Activated CD8-positive, alpha-beta memory T cell treated with anti-CD3 and anti-CD28 coated beads, Interleukin-2, amount 50 U/mL, for 48 hours (primary cell): ENCODE measurements at regions not wholly inside any gene's neighbourhood (a gene's known extent, or its start where the extent isn't known, plus 50 kb on each side); places are given as distances from the start of the nearest gene placed in this dataset.
"Not testable (repeated sequence)": the region's sequence is repeated elsewhere in the genome, so short reads cannot be mapped to it uniquely, and the experiment has no call there.

Experiments used
- DNase-seq: peaks from one replicate; pipeline ENCODE4 v3.0.0-alpha.2; 2020

DNA sequence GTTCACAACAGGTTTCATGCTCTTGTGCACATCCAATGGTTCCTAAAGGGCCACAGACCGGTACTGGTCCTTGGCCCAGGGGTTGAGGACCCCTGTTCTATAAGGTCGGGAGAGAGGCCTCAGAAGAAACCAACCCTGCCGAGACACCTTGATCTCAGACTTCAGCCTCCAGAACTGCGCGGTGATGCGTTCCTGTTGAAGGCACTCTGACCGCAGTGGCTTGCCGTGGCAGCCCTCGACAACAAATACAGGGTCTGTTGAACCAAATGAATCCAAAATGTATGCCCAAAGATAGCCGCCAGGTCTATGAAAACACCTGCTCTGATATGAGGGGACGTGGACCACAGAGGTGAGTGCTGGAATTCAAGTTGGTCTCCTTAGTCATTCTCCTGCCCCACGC is 389.8 kb downstream of the SEC14L1 start:
- no peak for DNase-seq

DNA sequence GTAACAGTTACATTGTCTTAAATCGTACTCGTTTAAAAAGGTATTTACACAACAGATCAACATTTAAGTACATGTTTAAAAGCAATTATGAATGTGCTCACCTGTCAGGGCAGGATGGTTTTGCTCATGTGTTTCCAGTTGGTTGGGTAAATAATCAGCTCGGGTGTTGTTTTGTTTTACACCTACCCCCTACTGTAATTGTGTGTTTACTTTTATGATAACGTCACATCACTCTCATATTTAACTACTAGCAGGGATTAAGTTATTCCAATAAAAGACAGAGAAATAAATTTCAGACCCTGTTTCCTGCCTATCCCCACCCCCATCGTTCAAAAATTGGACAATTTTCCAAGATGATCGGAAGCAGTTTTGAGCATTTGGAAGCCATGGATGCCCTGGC is 390.2 kb downstream of the SEC14L1 start:
- no peak for DNase-seq

DNA sequence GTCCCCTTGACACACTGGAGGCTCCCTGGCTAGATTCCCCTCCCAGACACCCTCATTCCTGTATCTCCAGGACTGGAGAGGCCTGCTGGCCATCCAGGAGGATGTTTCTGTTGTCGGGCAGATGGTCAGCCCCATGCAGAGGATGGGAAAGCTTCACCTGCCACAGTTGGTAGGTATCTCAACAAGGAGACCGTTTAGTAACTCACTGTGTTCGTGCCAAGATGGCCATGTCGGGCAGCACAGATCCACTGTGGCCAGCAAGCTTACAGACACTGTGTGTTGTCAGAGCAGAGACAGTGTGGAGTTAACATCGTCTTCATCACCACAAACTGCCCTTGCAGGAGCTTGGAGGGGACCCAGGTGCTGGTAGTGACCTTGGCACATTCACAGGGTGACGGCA is 390.9 kb downstream of the SEC14L1 start:
- DNase-seq: no peak

DNA sequence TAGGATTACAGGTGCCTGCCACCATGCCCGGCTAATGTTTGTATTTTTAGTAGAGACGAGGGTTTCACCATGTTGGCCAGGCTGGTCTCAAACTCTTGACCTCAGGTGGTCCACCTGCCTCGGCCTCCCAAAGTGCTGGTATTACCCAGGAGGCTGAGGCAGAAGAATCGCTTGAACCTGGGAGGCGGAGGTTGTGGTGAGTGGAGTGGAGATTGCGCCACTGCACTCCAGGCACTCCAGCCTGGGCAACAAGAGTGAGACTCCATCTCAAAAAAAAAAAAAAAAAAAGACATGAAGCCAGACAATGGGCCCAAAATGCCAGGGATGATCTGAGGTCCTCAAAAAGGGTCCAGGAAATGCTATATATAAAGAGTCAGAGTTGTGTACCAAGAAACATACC is 392.9 kb downstream of the SEC14L1 start:
- not testable (repeated sequence) for DNase-seq

DNA sequence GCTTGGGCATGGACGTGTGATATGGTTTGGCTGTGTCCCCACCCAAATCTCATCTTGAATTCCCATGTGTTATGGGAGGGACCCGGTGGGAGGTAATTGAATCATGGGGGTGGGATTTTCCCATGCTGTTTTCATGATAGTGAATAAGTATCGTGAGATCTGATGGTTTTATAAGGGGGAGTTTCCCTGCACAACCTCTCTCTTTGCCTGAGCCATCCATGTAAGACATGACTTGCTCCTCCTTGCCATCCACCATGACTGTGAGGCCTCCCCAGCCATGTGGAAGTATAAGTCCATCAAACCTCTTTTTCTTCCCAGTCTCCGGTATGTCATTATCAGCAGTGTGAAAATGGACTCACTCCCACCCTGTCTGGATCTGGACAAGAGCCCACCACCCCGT is 393.4 kb downstream of the SEC14L1 start:
- DNase-seq: no peak

DNA sequence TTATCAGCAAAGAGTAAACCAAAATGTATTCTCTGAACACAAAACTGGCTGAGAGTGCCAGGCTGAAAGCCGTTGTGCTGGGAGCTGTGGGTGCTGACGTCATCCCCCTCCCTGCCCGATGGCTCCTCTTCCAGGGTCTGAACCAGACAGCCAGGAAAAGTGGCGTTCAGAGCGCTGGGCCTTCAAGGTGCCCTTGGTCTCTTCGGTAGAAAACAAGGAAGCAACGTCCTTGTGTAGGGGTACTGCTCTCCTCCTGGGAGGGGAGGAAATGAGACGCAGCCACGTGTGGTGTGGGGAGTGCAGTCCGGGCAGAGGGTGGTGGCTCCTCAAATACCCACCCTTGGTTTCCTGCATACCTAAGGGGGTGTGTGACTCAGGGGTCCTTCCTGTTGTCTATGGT is 394.7 kb downstream of the SEC14L1 start:
- DNase-seq: no peak

DNA sequence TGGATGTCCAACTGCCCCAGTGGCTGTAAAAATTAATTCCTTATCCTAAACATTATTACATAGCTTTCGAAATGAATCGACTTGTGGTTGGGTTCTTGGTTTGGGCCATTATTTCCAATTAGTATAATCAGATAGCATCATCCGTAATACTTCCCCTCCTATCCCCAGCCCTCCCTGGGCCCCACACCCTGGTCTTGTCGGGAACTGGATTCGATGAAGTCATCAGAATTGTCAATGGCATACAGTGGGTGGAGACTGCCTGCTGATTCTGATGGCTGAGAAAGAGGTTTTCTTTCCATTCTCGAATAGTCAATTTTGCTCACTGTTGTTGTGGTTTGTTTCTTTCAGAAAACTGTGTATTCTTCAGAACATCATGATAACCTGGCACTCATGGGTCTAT is 395.1 kb downstream of the SEC14L1 start:
- DNase-seq: no peak

DNA sequence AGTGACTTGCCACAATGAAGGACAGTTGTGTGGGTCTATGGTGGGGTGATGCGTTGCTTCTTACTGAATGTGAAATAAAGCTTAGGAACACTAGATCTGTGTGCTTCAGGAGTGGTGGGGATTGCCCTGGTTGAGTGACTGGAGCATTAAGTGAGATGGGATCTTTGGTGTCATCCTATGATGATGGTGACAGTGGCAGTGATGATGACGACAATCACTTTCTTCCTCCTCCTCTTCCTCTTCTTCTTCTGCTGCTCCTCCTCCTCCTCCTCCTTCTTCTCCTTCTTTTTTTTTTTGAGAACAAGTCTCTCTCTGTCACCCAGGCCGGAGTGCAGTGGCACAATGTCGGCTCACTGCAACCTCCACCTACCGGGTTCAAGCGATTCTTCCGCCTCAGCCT is 396.8 kb downstream of the SEC14L1 start:
- DNase-seq: no peak

DNA sequence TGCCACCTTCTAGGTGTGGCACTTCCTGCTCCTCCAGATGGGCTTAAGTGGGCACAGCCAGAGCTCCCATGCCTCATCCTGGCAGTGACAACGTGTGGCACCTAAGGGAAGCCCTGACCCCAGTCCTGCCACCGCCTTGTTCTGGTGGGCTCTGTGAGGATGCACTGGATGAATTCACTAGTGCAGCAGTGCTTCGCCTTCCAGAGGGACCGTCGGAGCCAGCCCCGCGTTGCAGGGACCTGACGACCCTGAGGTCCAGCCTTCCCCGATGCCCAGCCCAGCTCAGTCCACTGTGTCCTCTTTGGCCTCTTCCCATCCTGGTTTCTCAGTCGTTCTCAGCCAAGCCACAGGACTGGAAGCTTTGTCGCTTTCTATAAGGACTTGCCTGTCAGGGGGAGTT is 399.8 kb downstream of the SEC14L1 start:
- DNase-seq: no peak

DNA sequence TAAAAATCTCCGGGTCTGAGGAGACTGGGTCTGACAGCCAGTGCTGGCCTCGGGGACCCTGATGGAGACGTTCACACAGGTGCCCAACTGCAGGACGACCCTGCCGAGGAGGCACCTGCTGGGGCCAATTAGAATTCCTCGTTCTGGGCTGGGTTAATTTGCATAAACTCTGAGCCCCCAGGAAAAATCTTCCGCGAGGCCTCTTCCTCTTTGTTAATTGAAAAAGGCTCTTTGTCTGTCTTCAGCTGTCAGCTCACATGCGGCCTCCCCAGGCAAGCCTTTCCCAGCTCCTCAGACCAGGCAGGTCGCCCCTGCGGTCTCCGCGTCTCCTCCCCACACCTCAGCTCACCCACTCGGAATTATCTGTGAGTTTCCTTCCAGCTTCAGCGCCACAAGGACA is 400.2 kb downstream of the SEC14L1 start:
- DNase-seq: no peak

DNA sequence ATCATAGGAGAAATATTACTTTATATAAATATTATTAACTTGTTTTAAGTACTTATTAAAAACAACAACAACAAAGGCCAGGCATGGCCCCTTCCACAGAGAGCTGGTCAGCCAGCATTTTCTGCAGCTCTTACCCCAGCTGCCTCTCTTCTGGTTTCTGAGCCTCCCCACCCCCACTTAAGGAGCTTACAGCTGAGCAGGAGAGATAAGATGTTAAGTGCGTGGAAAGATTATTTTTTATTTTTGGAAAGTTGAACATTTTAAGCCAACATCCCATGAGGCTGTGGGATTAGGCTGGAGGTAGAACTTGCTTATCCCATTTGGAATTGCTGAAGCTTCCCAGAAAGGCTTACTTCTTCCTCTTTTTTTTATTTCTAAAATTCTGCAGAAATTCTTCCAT is 401.2 kb downstream of the SEC14L1 start:
- DNase-seq: no peak

DNA sequence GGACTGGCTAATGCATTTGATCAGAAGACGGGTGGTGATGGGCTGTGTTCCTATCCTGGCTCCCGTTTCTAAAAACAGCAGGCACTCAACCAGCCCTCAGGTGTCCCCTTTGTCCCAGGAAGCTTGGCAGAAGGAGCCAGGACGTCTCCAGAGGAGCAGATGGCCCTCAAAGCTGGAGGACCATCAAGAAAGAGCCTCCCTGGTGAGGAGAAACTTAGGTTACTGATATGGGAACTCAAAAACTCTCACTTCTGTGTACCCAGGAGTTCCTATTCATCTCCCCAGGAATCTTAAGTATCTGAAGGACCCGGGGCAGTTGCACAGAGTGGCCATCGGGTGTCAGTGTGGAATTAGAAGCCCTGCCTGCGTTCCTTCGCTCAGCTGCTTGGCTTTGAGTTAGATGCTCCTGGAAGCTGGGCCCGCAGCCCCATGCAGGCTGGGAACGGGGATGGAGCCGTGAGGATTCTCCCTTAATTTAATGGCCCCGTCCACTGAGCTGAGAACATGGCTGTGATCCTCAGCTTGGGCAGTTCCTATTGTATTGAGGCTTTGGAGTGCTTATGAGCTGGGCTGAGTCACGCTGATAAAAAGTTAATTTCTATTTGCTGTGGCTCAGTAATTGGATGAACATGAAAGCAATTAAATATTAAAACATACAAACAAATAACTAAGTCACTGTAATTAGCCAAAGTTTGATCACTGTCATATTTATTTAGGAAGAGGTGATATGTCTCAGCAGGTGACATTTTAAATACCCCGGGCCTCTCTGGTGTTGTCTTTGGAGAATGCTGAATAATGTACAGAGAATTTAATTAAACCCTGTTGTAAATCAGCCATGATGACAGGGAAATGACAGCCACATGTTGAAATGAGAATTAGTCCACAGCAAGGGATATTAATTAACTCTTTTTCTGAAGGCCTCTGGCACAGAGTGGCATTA is 402.1 kb downstream of the SEC14L1 start:
- DNase-seq: peak; percentile 71

DNA sequence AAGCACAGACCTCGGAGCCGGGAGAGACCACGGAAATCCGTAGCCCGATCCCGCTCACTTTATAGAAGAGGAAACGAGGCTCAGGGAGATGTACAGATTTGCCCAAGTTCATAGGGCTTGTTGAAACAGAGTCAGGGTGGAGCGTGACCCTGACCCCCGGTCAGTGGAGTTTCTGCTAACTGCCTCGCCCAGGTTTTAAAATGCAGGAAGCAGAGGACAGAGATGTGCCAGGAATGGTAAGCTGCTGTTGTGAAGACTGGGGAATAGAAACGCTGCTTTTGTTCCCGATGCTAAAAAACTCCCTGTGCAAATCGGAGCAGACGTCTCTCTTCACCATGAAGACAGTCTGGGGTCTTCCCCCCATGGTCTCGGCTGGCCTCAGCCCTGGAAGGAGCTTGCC is 403.0 kb downstream of the SEC14L1 start:
- DNase-seq: no peak

DNA sequence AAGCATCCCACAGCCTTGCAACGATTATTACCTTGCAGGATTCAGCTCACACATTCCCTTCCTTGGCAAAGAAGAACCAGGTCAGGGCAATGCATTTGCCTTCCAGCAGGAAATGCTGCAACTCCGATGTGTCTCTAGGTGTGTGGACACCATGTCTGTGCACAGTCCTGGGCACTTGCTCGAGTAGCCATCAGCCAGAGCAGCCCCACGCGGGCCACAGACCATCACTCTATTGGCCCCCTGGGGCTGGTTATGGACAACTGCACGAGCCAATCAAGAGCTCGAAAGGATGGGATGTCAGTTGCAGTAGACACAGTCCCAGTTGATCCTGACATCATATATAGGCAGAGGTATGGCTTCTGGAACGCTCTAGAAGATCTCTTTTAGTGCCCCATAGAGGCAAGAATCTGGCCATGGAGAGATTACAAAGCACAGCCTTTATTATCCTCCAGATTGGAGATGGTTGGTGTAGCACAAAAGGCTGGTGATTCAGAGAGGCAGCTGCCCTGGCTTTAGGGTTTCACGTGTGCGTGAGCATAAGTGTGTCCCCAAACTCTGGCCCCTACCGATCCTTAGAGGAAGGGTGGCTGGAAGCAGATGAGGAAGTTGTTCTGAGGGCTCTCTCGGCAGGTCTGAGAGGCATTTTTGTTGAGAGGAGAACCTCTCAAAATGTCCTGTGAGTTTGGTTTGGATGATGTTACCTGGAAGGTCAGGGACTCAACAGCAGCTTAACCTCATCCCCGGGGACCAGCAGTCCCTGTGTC is 403.8 kb downstream of the SEC14L1 start:
- DNase-seq: no peak

DNA sequence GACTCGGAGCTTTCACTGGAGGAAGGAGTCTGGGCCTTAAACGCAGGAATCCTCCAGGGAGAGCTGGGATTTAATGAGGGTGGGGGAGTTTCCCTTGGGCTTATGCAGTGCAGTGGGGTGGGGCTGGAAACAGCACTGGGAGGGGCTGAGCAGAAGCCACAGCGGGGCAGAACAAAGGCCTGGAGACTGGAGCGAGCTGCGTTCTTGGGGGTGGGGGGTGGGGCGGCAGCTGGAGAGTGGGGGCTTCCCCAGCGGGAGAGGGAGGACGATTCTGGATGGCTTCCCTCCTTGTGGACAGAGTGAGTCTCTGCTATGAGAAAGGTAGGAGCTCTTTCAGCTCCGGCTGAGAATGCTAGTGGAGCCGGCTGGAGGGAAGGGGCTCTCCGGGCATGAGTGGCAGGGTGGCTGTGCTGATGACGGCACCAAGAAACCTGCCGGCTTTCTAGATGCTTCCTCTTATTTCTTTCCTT is 406.0 kb downstream of the SEC14L1 start:
- no peak for DNase-seq

DNA sequence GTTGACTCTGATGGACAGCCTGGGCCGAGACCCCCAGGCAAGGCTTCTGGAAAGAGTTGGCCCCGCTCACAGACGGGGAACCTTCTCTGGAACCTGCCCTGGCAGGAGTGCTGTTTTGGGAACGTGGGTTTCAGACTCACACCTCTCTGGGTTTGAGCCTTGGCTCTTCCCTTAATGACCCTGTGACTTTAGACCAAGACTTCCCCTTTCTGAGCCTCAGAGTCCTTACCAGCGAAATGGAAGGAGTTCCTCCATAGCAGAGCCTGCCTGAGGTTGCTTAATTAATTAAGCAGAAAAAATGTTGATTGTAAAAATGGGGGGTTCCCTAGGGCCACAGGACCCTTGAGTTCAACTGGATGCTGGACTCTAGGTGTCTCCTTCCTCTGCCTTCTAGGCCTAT is 408.2 kb downstream of the SEC14L1 start:
- no peak for DNase-seq

DNA sequence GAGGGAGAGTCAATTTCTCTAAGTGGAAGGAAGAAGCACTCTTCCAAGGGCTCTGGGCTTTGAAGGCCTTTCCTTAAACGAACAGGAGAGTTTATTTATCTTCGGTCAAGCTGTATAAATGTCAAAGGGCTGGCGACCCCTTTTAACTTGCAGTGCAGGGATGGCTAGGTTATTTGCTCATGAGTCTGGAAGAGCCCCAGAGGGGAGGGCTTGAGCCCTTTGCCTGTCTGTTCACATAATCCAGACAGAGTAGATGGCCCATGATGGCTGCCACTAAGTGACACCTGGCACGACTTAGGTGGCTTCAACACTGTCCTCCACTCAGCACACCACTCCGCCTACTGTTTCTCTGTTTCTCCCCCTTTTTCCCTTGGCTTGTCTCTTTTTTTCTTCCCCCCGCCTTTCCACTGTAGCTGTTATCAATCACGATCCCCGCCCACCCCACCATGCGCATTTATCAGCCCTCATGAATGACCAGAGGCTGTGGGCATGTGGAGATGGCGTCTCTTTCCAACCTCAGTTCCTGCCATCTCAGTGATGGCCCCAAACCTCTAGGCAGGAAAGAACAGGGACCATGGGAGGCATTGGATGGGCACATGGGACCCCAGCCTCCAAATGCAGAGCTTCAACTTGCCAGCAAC is 408.7 kb upstream of the TNRC6C start:
- no peak for DNase-seq

DNA sequence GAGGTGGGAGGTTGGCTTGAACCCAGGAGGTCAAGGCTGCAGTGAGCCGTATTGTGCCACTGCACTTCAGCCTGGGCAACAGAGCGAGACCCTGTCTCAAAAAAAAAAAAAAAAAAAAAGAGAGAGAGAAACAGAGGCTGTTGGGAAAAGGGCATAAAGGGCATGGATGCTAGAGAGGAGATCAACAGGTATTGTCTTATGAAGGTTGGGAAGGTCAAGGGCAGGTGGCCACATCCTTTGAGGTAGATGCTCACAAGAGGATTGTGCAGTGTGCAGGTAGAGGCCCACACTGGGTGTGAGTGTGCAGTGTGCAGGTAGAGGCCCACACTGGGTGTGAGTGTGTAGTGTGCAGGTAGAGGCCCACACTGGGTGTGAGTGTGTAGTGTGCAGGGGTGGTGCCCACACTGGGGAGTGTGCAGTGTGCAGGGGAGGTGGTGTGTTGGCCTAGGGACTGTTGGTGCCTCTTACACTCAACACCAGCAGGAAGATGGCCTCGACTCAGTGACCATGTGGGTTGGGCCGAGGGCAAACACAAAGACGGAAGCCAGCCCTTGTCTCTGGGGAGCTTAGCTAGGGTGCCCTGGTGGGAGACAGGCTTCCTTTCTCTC is 404.9 kb upstream of the TNRC6C start:
- DNase-seq: no peak

DNA sequence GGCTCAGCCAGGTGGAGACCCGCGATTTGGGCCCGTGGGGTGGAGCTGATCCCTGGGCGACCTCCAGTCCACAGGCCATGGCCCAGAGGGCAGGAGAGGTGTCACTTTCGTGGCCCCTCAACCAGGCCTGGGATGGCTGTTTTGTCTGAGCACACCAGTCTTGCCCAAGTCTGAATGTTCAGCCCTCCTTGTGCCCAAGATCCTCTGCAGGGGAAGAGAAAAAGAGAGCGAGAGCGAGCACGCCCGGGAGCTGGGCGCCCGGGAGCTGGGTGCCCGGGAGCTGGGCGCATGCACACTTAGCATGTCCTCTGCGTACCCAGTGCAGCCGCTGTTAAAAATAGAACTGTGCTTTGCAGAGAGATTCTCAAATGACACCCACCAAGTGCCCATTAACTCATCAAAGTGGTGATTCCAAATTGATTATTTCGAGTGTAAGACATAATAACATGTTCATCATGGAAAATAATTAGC is 403.3 kb upstream of the TNRC6C start:
- DNase-seq: no peak

DNA sequence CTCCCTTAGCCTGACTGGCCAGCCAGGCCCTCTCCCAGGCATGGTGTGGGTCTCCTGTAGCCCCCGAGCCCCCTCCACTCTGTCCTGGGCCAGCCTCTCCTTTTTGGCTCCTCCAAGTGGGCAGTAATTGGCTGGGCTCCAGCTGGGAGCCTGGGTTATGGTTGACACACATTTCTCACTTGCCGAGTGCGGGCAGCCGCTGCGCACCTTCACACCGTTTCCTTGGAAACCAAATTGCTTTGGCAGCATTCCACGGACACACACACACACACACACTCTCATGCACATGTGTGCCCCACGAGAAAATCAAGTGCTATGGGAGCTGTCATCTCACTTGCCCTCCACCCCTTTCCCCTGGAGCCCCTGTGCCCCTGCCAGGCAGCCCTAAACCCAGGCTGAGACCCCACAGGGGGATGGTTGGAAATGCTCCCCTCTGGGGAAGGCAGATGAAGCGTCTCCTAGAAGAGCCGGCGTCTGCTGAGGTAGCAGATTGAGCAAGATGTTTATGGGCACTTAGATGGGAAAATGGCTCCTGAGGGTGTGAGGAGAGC is 402.7 kb upstream of the TNRC6C start:
- DNase-seq: no peak

DNA sequence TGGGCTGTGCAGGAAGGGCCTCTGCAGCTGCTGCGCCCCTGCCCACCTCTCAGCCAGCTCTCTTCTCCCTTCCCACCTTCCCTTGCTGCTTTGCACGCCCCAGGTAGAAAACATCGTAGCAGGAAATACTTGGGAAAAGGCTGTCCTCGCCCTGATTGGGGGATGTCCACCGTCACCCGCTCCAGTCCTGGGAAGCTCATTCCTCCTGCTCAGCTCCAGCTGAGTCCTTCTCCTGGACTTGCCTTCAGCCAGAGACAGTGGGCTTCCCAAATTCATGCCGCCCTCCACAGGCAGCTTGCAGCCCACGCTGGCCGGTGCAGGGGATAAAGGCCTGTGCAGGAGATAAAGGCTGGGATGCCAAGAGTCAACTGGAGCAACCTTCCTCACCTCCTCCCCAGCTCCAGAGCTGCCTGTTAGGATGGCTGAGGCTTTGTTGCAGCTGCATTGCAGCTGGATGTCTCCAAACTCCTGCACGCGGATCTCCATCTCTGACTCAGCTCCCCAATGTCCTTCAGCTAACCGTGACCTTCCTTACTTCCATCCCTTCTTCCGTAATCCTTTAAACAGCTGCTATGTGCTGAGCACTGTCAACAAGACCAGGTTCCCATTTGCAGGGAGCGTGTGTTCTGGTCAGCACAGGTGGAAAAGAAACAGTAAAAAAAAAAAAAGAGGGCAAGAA is 402.0 kb upstream of the TNRC6C start:
- no peak for DNase-seq
